NCI-H2107 treated with DMSO at 0.1 percent for 48 hours (cell line): ENCODE measurements at regions not wholly inside any gene's neighbourhood (a gene's known extent, or its start where the extent isn't known, plus 50 kb on each side); places are given as distances from the start of the nearest gene placed in this dataset.

Experiments
- DNase-seq: peaks from one replicate; lab custom pipeline; 2025; ENCODE audit not compliant: unreplicated experiment; lab: John Stamatoyannopoulos, UW

DNA sequence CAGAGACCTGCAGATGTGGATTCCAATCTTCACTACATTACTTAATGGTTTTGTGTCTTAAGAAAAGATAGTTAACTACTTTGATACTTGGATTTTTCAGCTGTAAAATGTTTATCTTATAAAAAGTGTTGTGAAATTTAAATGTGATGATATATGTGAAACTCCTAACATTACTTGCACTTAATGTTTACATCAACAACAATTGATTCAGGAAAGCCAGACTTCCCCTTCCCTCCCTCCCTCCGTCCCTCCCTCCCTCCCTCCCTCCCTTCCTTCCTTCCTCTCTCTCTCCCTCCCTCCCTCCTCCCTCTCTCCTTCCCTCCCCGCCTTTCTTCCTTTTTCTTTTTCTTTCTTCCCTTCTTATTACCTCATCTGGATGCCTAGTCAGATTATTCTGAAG lies 773.9 kb upstream of the FAM98A start:
- DNase-seq = no peak

DNA sequence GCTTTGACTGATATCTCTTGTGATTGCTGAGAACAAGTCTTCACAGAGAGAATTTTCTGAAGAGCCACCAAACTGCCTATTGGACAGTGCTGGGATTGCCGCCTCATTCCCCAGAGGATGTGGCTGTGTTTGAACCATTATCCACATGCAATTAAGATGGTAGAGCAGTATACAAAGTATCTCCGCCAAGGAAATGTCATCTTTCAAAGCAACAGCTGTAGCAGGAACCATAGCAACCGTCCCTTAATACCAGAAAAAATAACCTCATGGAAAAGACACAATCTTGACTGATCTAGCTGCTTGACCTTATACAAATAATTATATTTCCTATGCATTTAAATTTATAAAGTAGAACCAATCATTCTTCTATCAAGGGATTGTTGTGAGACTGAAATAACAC lies 772.6 kb upstream of the FAM98A start:
- no peak for DNase-seq

DNA sequence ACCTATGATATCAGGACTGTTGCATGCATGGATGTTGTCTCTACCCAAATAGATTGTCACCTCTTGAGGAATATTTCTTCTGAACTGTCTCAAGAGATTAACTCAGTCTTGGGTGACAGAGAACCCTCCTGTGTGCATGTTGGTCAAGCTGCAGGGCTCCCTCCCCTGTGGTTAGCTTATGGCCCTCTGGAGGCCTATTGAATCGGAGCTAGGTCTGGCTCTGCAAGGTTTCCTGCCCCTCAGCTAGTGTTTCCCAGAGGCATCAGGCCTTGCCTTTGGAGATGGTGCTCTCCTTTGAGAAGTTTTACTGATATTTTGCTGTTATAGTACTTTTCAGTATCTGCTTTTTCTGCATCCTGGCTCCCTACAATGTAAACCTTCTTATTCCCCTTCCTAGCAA lies 769.2 kb upstream of the FAM98A start:
- DNase-seq = no peak

DNA sequence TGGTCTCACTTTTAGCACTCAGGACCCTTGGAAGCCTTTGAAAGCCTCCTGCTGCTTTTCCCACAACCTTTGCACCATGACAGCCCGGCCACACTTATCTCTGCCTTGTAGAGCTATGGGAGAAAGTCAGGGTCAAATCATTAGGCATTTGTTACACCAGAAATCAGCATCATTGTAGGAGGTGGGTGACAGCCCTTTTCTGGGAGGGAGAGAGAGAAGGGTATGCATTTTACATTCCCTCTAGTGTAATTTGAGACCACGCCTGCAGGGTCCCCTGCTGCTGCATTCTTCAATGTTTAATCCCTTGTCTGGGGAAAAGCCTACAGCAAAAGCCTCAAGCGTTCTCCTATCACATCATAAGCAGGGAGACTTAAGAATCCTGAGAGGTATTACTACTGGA lies 766.8 kb upstream of the FAM98A start:
- no peak for DNase-seq

DNA sequence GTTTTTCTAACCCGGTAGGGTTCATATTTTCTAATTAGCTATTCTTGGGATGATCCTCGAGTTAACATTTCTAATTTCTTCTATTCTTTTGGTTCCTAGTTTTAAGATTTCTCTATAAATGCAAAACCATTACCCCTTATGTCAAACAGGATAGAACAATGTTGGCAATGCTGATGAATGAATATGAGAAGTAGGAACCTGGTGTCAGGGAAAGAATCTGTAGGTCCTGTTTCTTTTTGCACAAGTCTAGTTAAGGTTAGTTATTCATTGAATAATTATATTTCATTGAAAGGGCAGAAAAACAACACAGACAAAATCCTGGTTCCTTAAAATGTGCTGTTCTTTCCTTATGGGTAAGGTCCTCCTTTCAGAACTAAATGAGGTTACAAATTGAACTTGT lies 766.4 kb upstream of the FAM98A start:
- no peak for DNase-seq

DNA sequence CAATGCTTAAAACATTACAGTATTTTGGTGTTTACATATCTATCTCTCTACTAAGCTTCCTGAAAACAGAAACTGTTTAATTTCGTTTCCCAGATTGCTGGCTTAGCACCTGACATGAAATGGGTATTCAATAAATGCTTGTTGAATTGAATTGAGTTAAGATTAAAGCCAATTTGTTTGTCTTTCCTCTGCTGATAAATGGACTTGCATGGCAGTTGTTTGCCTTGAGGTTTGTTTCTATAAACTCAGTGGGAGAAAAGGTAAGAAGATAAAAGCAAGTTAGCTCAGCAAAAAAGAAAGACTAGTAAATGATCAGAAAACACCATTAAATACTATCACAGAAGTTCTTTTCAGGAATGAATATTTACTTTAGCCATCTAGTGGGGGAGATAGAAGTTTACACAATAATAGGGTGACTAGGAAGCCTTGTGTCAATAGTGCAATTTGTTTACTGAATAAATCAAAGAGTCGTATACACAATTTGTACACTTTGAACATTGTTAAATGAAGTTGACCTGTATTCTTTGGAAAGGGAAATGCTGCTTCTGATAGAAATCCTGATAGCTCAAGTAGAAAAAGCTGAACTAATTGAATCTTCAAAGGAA lies 754.5 kb upstream of the FAM98A start:
- DNase-seq = no peak

DNA sequence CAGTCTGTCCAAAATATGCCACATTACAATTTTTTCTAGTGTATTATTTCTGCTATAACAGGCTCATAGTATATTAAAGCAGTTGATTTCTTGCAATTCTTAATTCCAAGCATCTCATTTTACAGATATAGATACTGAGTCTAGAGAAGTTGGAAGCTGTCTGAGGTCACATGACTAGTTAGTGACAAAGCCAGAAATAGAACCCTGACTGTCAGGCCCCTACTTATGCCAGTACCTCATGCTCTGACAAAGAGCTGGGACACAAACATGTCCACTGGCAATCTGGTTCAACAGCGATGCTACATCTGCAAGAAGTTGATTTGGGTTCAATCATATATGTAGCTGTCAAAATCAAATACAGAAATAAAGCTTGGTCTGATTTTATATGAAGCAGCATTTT lies 750.4 kb upstream of the FAM98A start:
- DNase-seq = no peak

DNA sequence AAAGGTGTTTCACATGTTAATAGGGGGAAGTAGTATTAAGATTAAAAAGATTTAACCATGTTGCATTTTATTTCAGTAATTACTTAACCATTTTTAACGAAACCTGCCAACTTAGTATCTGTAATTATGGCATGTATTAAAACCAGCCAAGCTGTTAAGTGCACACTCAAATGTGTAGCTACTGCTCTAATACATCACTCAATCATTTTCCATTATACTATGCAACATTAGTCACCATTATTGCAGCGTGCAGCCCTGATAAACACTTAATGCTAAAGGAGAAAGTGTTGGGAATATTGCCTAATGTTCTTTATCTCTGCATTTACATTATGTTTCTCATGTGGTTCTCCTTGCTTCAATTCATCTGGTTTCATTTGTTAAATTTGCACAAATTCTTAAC lies 745.9 kb upstream of the FAM98A start:
- no peak for DNase-seq

DNA sequence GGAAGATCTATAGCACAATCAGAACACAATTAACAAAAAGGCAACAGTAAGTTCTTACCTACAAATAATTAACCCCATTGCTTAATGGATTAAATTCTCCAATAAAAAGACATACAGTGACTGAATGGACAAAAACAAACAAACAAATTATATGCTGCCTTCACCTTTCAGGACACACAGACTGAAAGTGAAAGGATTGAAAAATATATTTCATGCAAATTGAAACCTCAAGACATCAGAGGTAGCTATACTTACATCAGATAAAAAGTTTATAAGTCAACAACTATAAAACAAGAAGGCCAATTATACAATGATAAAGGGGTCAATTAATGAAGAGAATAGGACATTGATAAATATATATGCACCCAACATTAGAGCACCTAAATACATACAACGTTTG lies 741.2 kb upstream of the FAM98A start:
- no peak for DNase-seq

DNA sequence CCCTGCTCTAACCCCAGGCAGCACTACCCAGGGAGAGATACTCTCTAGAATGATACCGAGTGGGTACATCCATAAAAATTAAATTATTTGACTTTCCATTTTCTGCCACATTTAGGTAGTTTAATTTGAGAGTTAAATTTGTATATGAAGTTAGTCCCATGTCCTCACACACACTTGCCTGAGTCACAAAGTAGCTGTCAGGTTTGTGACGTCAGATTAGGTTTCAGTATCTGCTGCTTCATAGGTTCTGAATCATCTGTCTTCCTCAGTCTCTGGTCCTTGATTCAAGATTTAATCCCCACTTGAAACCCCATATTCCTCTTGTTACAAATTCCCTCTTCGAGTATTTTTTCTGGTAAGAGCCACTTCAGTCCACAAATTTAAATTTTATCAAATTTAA lies 738.6 kb upstream of the FAM98A start:
- no peak for DNase-seq

DNA sequence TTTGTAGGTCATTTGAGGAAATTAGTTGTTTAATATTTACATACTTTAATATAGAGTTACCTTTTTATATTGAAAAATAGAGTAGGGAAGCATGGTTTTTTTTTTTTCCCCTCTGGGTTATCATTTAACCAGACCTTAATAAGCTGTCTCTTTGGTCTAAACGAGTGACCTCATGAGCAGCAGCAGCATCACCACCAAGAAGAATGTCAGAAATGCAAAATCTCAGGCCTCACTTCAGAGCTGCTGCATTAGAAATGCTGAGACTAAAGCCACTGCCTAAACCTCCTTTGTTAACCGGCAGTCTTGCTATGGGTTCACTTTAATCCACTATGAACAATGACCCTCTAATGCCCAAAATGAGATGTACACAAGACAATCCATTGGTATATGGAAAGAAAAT lies 733.7 kb upstream of the FAM98A start:
- no peak for DNase-seq

DNA sequence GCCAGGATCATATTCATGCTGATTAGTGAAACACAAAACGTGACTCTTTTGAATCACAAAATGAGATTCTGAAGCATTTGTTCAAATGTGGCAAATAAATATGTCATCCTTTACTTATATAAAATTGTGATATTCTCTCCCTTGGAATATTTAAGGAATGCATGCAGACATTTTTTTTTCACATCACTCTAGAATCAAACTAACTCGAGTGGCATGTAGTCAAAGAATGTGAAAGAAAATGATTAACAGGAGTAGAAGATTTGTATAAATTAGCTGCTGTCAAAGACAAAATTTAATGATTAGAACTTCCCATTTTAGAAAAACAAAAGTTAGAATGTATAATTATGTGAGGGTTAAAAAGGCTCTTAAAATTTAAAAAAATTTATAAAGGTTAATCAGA lies 721.0 kb upstream of the FAM98A start:
- DNase-seq = no peak

DNA sequence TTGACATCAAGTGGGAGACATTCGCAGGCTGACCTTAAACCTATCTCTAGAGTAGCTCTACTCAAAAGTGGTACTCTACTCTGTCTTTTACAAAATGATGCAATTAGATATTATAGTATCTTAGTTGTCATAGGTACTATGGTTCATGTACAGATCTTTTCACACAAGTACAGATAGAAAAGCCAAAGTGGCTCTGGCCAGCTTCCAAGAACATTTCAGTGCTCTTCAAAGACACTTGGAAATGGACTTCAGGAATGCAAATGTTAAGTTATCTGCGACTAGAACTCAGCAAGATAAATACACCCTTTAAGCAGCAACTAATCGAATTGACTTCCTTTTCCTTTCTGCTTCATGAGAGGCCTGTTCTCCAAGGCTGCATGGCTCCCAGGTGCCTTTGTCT lies 718.7 kb upstream of the FAM98A start:
- DNase-seq = no peak

DNA sequence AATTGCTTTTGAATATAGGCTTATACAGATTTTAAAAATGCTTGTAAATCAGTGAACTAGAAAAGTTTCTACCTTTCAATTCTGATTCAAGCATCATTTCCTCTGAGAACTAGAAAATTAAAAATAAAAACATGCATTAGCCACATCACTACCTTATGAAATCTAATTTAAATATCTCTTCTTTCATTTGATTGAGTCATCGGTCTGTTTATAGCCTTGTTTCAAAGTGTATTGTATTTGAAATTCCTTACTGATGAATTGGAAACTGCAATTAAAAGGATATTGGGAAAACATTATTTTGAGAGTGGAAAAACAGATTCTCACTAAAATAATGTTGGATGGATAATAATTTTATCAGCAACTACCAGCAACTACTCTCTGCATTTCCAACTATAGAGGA lies 717.7 kb upstream of the FAM98A start:
- no peak for DNase-seq

DNA sequence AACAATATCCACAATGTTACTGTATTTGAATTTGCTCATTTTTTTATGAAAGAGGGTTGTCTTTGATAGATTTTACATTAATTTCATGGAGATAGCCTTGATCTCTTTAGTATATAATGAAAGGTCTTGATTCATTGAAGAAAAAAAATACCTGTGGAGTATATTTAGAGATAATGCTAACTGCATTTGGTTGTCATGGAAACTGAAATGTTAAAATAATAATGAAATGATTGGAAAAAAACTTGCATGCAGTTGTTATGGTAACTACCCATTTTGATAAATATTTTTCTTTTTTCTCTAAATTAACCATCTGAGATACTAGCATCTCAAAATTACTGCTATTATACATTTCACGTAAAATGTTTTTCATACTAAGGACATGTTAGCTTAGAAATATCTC lies 712.7 kb upstream of the FAM98A start:
- no peak for DNase-seq

DNA sequence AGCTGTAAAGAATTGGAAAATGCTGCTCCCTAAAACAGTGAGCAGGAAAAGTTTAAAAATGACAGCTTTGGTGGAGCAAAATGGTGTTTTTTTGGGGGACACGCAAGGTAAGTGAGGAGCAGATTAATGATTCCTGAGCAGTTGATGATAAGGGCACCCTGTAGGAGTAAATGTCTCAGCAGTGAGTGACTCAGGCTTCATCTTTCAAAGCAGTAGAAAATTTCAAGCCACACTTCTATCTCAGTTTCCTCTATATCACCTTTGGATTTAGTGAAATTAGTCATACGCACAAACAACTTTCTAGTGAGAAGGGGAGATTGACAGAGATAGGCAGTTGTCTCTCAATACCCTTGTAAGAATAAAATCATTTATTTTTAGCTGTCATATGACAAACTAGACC lies 709.0 kb upstream of the FAM98A start:
- no peak for DNase-seq

DNA sequence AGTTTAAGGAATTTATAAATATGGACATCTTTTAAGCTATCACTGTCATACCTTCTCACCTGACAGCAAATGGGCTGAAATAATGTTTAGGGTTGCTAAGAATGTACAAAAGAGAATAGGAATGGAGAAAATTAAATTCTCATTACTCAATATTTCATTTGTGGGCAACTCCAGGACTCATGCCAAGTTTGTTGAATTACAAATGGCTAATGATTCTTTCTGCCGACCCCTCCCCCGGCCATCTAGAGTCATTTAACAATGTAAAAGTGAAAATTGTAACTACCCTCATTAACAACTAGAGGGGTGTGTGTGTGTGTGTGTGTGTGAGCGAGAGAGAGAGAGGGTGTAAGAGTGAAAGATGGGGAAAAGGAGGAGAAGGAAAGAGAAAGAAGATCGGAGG lies 708.5 kb upstream of the FAM98A start:
- no peak for DNase-seq

DNA sequence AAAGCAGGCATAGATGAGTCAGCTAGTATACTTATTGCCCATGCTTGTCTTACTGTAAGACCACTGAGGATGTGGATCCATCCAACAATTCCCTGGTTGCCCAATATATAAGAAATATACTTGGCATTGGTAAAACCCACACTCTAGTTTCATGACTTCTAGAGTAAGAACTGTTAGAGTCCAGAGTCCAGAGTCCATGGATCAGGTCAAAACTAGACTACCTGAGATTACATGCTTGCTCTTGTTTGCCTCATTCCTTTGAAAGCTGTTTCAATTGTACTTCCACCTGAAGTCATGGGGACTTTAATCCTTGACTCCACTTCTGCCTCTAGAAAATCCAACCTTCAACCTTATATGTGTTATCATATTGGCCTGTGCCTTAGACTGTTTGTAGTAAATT lies 707.6 kb upstream of the FAM98A start:
- no peak for DNase-seq

DNA sequence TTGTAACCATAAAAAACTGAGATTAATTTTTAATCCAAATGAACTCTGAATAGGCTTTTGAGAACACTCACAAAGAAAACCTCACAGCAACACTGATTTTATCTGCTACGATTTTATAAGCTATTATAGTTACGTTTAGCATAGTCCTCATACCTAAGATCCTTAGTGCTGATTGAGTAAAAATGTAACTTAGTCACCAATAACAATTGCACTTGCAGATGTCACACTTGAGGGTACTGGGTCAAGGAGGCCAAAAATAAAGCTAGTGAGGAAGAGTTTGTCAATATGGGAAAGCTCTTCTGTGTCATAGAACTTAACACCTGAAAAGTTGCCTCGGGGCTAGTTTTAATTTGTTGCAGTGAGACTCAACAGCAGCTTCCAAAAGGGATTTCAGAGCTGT lies 706.5 kb upstream of the FAM98A start:
- DNase-seq = no peak

DNA sequence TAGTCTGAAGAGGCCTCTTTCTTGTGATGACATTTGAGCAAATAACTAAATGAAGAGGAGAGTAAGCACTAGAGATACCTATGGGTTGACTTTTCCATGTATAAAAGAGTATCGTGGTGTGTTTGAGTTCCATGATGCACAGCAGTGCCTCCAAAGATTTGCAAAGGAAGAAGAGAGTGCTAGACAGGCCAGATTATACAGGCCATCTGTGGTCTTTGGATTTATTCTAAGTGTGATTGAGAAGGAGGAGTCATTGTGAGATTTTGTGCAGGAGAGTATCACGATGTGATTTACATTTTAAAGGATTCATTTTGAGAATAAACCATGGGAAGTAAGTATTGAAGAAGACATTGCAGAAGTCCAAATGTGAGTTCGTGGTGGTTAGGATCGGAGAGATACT lies 695.9 kb upstream of the FAM98A start:
- DNase-seq = no peak

DNA sequence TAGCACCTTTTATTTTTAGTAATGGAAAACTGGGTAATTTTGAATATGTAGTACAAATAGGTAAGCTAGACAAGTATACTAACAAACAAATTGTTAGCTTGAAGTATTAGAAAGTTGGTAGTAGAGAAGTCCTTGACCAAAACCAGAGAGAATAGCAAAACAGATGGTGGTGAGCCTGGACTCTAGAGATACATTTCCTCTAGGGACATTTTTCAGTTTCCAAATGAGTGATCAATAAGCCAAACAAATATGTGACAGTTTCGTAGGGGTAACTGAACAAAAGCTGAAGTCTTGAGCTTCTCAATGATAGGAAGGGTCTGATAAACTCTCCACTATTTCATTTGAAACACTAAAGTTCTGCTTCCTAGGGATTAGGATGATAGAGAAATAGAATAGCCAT lies 692.0 kb upstream of the FAM98A start:
- no peak for DNase-seq

DNA sequence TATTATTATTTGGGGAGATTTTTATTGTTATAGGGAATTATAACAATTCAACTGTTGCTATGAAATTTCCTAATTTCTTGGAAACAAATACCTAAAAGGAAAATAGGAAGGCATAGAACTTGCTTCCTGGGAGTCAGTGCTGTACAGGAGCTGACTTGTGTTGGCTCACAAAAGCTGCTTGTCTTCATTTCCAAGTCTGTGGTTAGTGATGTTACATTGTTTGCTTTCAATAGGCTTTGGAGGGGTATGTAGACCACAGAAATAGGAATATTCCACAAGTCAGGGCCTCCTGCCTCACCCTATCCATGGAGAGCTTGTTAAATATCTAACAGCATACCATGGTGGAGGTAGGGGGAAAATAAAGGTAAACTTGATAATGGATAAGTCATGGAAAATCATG lies 688.9 kb upstream of the FAM98A start:
- DNase-seq = no peak

DNA sequence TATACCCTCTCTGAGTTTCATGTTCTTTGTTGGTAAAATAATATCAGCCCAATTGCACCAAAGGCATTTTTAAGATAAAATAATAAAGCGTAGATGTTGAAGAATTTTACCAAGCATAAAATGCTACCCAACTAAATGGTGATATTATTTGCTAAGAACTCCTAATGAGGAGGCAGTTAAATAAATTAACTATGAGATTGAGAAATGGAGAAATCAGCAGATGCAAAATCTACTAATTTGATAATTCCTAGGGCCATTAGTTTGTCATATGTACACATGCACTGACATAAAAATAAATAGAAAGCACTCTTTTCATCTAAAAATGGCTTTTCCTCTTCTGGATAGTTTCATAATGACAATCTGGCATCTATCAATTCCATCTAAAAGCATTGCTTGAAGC lies 681.5 kb upstream of the FAM98A start:
- DNase-seq = no peak
